GM12873 (cell line): ENCODE measurements at regions not wholly inside any gene's neighbourhood (a gene's known extent, or its start where the extent isn't known, plus 50 kb on each side); places are given as distances from the start of the nearest gene placed in this dataset.
A peak's percentile ranks its signal among the peaks of the same experiment; 100 is the strongest.

Experiments used
- CTCF ChIP-seq: IDR thresholded peaks from 2 replicates; pipeline ENCODE4 v1.5.1; 2012; ENCODE audit warnings: low read depth, mild to moderate bottlenecking, moderate library complexity, low read length, control low read depth; ENCODE audit not compliant: insufficient read depth; ENCODE audit errors: missing control alignments

- TF ChIP-seq CTCF = no peak
These were observed 2027.7 kb downstream of the MRPL39 start for GRCh38 chr21:23579573-23579972.

- no peak for TF ChIP-seq CTCF
These were observed 2029.3 kb downstream of the MRPL39 start for GRCh38 chr21:23578027-23578426.

- peak; percentile 3 for TF ChIP-seq CTCF
These were observed 2032.3 kb downstream of the MRPL39 start for GRCh38 chr21:23574932-23575331.

- no peak for TF ChIP-seq CTCF
These were observed 2063.9 kb downstream of the MRPL39 start for GRCh38 chr21:23543333-23543732.

- TF ChIP-seq CTCF = no peak
These were observed 2065.2 kb downstream of the MRPL39 start for GRCh38 chr21:23542097-23542496.

GRCh38 chr21:23541571-23541970, 2065.7 kb downstream of the MRPL39 start:
- TF ChIP-seq CTCF = no peak

GRCh38 chr21:23534850-23535249, 2072.4 kb downstream of the MRPL39 start:
- TF ChIP-seq CTCF = no peak
